GM23248 (cell line): ENCODE measurements at regions not wholly inside any gene's neighbourhood (a gene's known extent, or its start where the extent isn't known, plus 50 kb on each side); places are given as distances from the start of the nearest gene placed in this dataset.

Experiments used
- EZH2 ChIP-seq: fragments of 200-600 bp; sonication (generic); IDR thresholded peaks from 2 replicates; pipeline ENCODE4 v1.6.1; 2018; ENCODE audit warnings: antibody characterized with exemption, mild to moderate bottlenecking; ENCODE audit not compliant: insufficient read depth, poor library complexity, severe bottlenecking
- EZH2phosphoT487 ChIP-seq: fragments of 200-600 bp; sonication (generic); IDR thresholded peaks from 2 replicates; pipeline ENCODE4 v1.6.1; 2018; ENCODE audit warnings: antibody characterized with exemption, moderate library complexity, mild to moderate bottlenecking, low read depth; ENCODE audit not compliant: insufficient read depth

GRCh38 chr6:114588726-114589125, 245.9 kb upstream of the HS3ST5 start:
- TF ChIP-seq EZH2 (no peak), EZH2phosphoT487 (no peak)
